Activated CD4-positive, alpha-beta T cell treated with anti-CD3 and anti-CD28 coated beads, Interleukin-2, Interleukin-4, amounts not matched to agents 100 ng/mL and 50 ng/mL, durations not matched to agents 16 hours and 8 hours (primary cell): ENCODE measurements at regions not wholly inside any gene's neighbourhood (a gene's known extent, or its start where the extent isn't known, plus 50 kb on each side); places are given as distances from the start of the nearest gene placed in this dataset.

Experiments used
- DNase-seq: peaks from one replicate; pipeline ENCODE4 v3.0.0-alpha.2; 2020; ENCODE audit warnings: low spot score

GRCh38 chr7:68309271-68309670 lies 1289.0 kb upstream of the AUTS2 start:
- no peak for DNase-seq

GRCh38 chr7:68309806-68310205 lies 1288.5 kb upstream of the AUTS2 start:
- DNase-seq: no peak

GRCh38 chr7:68311958-68312357 lies 1286.3 kb upstream of the AUTS2 start:
- no peak for DNase-seq

GRCh38 chr7:68313806-68314205 lies 1284.5 kb upstream of the AUTS2 start:
- DNase-seq: peak; percentile 6

- no peak for DNase-seq
Measured at GRCh38 chr7:68314208-68314607, 1284.1 kb upstream of the AUTS2 start.

- no peak for DNase-seq
Measured at GRCh38 chr7:68317476-68317875, 1280.8 kb upstream of the AUTS2 start.

GRCh38 chr7:68319061-68319460 lies 1279.2 kb upstream of the AUTS2 start:
- no peak for DNase-seq

- DNase-seq: no peak
Measured at GRCh38 chr7:68321076-68321639, 1277.1 kb upstream of the AUTS2 start.

GRCh38 chr7:68321776-68322496 lies 1276.3 kb upstream of the AUTS2 start:
- no peak for DNase-seq

GRCh38 chr7:68324621-68325020 lies 1273.7 kb upstream of the AUTS2 start:
- no peak for DNase-seq

- DNase-seq: no peak
Measured at GRCh38 chr7:68334216-68334615, 1264.1 kb upstream of the AUTS2 start.

GRCh38 chr7:68334636-68335272 lies 1263.5 kb upstream of the AUTS2 start:
- no peak for DNase-seq

- no peak for DNase-seq
Measured at GRCh38 chr7:68336594-68336993, 1261.7 kb upstream of the AUTS2 start.

- no peak for DNase-seq
Measured at GRCh38 chr7:68348401-68348800, 1249.9 kb upstream of the AUTS2 start.

- no peak for DNase-seq
Measured at GRCh38 chr7:68362745-68363518, 1235.3 kb upstream of the AUTS2 start.

- DNase-seq: no peak
Measured at GRCh38 chr7:68364886-68365625, 1233.2 kb upstream of the AUTS2 start.

- DNase-seq: no peak
Measured at GRCh38 chr7:68371985-68372384, 1226.3 kb upstream of the AUTS2 start.

- DNase-seq: no peak
Measured at GRCh38 chr7:68376131-68376661, 1222.1 kb upstream of the AUTS2 start.

- DNase-seq: no peak
Measured at GRCh38 chr7:68381731-68382130, 1216.5 kb upstream of the AUTS2 start.

GRCh38 chr7:68384581-68384980 lies 1213.7 kb upstream of the AUTS2 start:
- no peak for DNase-seq

- DNase-seq: no peak
Measured at GRCh38 chr7:68393051-68393450, 1205.2 kb upstream of the AUTS2 start.

- no peak for DNase-seq
Measured at GRCh38 chr7:68394131-68394530, 1204.1 kb upstream of the AUTS2 start.
